LNCAP (cell line): ENCODE measurements at regions not wholly inside any gene's neighbourhood (a gene's known extent, or its start where the extent isn't known, plus 50 kb on each side); places are given as distances from the start of the nearest gene placed in this dataset.

Experiments used
- TF ChIP-seq, protein P1 (sequence below): fragments of 450-650 bp; IDR thresholded peaks from 2 replicates; pipeline ENCODE4 v1.5.1; 2017; ENCODE audit warnings: mild to moderate bottlenecking

DNA sequence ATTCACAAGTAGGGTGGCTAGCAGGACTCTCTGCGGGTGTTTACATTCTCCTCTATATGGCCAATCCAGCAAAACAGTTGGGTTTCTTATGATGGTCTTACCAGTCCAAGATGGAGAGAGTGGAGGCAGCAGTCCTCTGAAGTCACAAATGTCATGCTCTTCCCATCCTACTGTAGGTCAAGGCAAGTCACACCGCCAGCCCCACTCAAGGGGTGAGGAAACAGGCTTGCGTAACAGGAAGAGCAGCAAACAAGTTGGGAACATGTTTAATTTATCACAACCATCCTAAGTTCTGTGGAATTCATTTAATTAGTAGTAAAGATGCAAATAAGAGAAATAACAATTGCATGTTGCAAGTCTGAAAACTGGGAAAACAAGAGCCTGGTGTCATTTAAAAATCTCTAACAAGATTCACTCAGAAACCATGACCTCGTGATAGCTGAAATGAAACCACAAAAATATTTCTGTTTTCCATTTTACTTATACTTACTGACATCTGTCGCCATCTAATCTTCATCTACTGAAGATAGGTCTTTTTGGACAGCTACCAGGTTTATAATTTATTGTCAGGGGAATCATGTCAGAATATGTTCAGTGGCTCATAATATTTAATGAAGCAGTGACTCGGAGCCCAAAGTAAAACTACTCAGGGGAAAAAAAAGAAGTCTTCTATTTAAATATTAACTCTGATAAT lies 349.1 kb upstream of the FMN2 start:
- TF ChIP-seq, protein P1, sequence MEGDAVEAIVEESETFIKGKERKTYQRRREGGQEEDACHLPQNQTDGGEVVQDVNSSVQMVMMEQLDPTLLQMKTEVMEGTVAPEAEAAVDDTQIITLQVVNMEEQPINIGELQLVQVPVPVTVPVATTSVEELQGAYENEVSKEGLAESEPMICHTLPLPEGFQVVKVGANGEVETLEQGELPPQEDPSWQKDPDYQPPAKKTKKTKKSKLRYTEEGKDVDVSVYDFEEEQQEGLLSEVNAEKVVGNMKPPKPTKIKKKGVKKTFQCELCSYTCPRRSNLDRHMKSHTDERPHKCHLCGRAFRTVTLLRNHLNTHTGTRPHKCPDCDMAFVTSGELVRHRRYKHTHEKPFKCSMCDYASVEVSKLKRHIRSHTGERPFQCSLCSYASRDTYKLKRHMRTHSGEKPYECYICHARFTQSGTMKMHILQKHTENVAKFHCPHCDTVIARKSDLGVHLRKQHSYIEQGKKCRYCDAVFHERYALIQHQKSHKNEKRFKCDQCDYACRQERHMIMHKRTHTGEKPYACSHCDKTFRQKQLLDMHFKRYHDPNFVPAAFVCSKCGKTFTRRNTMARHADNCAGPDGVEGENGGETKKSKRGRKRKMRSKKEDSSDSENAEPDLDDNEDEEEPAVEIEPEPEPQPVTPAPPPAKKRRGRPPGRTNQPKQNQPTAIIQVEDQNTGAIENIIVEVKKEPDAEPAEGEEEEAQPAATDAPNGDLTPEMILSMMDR: no peak

DNA sequence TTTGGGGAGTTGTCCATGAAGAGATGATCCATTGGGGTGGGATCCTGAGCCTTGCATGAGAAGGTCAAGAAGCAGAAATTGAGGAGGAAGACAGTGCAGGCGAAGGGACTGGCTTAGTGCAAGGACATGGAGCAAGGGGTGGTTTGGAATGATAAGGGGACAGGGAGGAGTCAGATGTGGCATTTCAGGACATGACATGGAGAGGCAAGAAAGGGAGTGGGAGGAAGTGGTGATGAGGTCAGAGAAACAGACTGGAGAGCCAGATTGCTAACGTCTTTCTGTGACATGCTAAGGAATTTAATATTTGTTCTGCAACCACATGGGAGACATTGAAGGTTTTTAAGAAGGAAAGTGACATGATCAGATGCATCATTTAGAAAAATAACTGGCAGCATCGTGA lies 346.8 kb upstream of the FMN2 start:
- TF ChIP-seq, protein P1: no peak

DNA sequence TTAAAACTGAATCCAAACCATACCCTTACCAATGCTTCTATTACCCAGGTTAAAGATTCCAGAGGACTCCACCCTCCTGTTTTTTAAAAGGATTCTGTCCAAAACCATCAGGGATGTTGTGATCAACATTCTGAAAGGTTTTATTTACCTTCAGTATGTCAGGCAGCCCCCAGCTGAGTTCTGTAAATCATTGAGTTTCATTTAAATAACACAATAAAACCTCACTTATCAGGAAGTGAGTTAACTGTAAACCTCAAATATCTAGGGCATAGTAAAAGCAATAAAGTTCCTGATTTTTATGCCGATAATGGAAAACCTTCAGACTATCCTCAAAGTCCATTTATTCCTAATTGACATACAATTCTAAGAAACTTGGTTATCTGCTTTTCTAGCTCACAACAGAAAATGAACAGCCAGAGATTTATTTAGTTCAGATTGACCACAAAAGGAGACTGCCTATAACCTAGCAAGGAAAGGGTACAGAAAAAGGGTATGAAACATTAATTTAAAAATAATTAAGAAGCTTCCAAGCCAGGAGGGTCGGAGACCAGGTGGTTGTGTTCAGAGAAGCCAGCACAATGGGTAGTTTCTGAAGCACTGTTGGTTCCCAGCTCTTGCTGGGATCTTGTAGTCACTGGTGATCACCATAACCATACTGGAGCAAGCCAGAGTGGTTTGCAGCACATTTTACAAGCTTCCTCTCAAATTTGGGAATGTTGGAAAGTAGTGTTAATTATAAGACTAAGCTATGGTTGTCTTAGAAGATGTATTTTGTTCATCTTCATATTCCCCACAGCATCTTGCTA lies 336.4 kb upstream of the FMN2 start:
- TF ChIP-seq, protein P1: no peak

DNA sequence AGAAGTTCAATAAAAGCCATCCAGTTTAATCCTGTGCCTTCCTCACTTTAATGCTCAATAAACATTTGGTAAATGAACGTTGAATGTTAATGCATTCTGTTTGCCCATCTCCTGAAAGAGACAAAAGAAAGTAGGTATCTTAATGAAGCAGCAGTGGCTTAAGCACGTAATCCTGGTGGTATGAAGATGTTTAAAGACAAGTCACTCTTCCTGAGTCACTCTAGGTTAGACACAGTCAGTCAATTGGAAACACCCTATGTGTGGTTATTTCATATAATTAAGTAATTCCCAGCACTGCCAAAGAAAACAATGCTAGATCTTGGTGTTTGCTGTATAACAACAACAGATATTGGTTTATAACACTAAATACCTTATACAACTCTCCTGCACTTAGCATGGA lies 334.0 kb upstream of the FMN2 start:
- TF ChIP-seq, protein P1: no peak

DNA sequence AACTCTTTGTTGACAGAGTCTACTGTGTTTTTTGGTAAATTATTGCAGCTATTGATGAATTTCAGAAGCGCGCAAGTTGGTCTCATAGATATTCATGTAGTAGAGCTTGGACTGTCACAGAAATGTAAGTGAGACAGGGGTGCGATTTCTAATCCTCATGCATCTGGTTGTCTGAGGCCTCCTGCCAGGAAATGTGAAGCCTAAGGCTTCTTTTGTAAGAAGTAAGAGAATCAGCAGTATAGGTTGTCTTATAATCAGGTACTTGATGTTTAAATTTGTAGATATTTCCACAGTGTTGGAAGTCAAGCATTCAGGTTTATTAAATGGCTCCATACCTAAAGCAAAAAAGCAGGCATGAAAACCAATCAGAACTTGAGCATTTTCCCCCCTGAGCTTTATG lies 332.9 kb upstream of the FMN2 start:
- TF ChIP-seq, protein P1: no peak

DNA sequence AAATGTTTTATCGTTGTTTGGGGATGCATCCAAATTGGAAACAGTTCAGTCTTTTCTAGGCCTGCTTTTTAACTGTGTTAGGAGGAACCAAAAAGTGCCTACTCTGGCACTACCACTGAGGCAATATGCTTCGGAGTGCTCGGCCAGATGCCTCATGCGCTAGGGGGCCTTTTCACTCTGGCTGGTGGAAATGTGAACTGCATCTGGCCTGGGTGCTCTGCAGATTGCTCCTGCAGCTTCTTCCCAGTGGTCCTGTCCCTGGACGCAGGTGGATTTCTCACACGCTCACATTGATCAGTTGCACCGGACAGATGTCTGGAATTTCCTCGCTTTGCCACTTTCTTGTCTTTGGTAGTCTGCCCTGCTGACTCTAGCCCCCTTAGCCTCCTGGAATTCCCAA lies 330.2 kb upstream of the FMN2 start:
- TF ChIP-seq, protein P1: no peak

DNA sequence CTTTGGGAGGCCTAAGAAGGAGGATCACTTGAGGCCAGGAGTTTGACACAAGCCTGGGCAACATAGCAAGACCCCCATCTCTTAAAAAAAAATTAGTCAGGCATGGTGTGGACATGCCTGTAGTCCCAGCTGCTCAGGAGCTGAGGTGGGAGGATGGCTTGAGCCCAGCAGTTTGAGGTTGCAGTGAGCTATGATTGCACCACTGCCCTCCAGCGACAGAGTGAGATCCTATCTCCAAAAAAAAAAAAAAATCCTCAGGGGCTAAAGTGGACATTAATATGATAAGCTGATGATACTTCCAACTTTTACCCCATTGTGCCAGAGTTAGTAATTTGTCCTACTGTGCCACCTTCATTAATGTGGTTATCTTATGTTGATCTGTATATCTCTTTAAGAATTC lies 327.8 kb upstream of the FMN2 start:
- TF ChIP-seq, protein P1: peak; percentile 37; the same call in 1 of the 2 replicates
